GM21528 (cell line): ENCODE measurements at regions not wholly inside any gene's neighbourhood (a gene's known extent, or its start where the extent isn't known, plus 50 kb on each side); places are given as distances from the start of the nearest gene placed in this dataset.

Experiments
- ATAC-seq: cut with Tn5 transposase; IDR thresholded peaks from one replicate; pipeline ENCODE4 v1.9.1; 2021; ENCODE audit warnings: mild to moderate bottlenecking, moderate library complexity; ENCODE audit not compliant: unreplicated experiment, low FRiP score

- ATAC-seq = no peak
These were observed 55.0 kb downstream of the SOX4 start for GRCh38 chr6:21648475-21649050.

GRCh38 chr6:21653323-21653722 is 59.8 kb downstream of the SOX4 start:
- ATAC-seq = no peak

- no peak for ATAC-seq
These were observed 60.4 kb downstream of the SOX4 start for GRCh38 chr6:21653905-21654304.

GRCh38 chr6:21654361-21654760 is 60.8 kb downstream of the SOX4 start:
- ATAC-seq = no peak

GRCh38 chr6:21663966-21664313 is 70.4 kb downstream of the SOX4 start:
- ATAC-seq = no peak

- no peak for ATAC-seq
These were observed 71.0 kb downstream of the SOX4 start for GRCh38 chr6:21664314-21665109.

- no peak for ATAC-seq
These were observed 71.5 kb downstream of the SOX4 start for GRCh38 chr6:21665110-21665391.

GRCh38 chr6:21665392-21666200 is 72.0 kb downstream of the SOX4 start:
- no peak for ATAC-seq

GRCh38 chr6:21666201-21666691 is 72.7 kb downstream of the SOX4 start:
- no peak for ATAC-seq

- ATAC-seq = no peak
These were observed 73.5 kb downstream of the SOX4 start for GRCh38 chr6:21666853-21667681.

GRCh38 chr6:21668795-21669194 is 75.2 kb downstream of the SOX4 start:
- ATAC-seq = no peak

GRCh38 chr6:21676769-21677168 is 83.2 kb downstream of the SOX4 start:
- no peak for ATAC-seq

GRCh38 chr6:21678990-21679389 is 85.4 kb downstream of the SOX4 start:
- ATAC-seq = no peak

- no peak for ATAC-seq
These were observed 86.3 kb downstream of the SOX4 start for GRCh38 chr6:21679761-21680265.

- no peak for ATAC-seq
These were observed 87.1 kb downstream of the SOX4 start for GRCh38 chr6:21680611-21681010.

GRCh38 chr6:21690489-21690888 is 96.9 kb downstream of the SOX4 start:
- no peak for ATAC-seq

GRCh38 chr6:21691685-21692346 is 98.3 kb downstream of the SOX4 start:
- no peak for ATAC-seq

GRCh38 chr6:21692721-21693120 is 99.2 kb downstream of the SOX4 start:
- ATAC-seq = no peak

- ATAC-seq = no peak
These were observed 100.6 kb downstream of the SOX4 start for GRCh38 chr6:21694168-21694567.
